BLaER1 treated with 17β-estradiol and CSF1 and Interleukin-3, amounts not matched to agents 10 nM and 100 nM (cell line): ENCODE measurements at regions not wholly inside any gene's neighbourhood (a gene's known extent, or its start where the extent isn't known, plus 50 kb on each side); places are given as distances from the start of the nearest gene placed in this dataset.

Experiments
- H3K27ac ChIP-seq, 11 experiments: shearing (Covaris generic); formaldehyde crosslinking; 2 replicates each; pipeline ENCODE4 v1.8.1; 2022
- H3K27me3 ChIP-seq, 11 experiments: shearing (Covaris generic); formaldehyde crosslinking; 2 replicates each; pipeline ENCODE4 v1.8.1; 2022
- H3K36me3 ChIP-seq, 11 experiments: shearing (Covaris generic); formaldehyde crosslinking; 2 replicates each; pipeline ENCODE4 v1.8.1; 2022
- H3K4me1 ChIP-seq, 10 experiments: shearing (Covaris generic); formaldehyde crosslinking; 2 replicates each; pipeline ENCODE4 v1.8.1; 2022
- H3K4me2 ChIP-seq, 11 experiments: shearing (Covaris generic); formaldehyde crosslinking; 2 replicates each; pipeline ENCODE4 v1.8.1; 2022
- H3K4me3 ChIP-seq, 10 experiments: shearing (Covaris generic); formaldehyde crosslinking; 2 replicates each; pipeline ENCODE4 v1.8.1; 2022
- H3K9ac ChIP-seq, 11 experiments: shearing (Covaris generic); formaldehyde crosslinking; 2 replicates each; pipeline ENCODE4 v1.8.1; 2022
- H3K9me3 ChIP-seq, 11 experiments: shearing (Covaris generic); formaldehyde crosslinking; replicated peaks in 1 of 11; 2 replicates each; pipeline ENCODE4 v1.8.1; 2022
- H4K20me1 ChIP-seq, 11 experiments: shearing (Covaris generic); formaldehyde crosslinking; 2 replicates each; pipeline ENCODE4 v1.8.1; 2022
- Cebpa-rat ChIP-seq, 11 experiments: shearing (Covaris generic); IDR thresholded peaks; 2 replicates each; pipeline ENCODE4 v1.8.1; 2022

GRCh38 chr17:72397687-72398086, 276.9 kb downstream of the SOX9 start:
- TF ChIP-seq Cebpa-rat (IDR thresholded peaks at IDR 0.05): no peak
- no peaks in the 10 kb centered on the region for H3K36me3 ChIP-seq
- no peaks in the 10 kb centered on the region for H3K27me3 ChIP-seq
- no peak overlapping the region for H3K4me3 ChIP-seq
- peaks cover 15 to 31% (median 27%) of the 10 kb centered on the region in 10 experiments for H3K4me1 ChIP-seq
- no peak overlapping the region for H3K9ac ChIP-seq
- H4K20me1 ChIP-seq: no peaks in the 10 kb centered on the region; a peak in 1 of 22 replicates
- H3K9me3 ChIP-seq: no peaks in the 10 kb centered on the region; a peak in 1 of 22 replicates
- no peak overlapping the region for H3K27ac ChIP-seq
- H3K4me2 ChIP-seq: no peak overlapping the region

- no peak overlapping the region for H3K9ac ChIP-seq
- H3K4me3 ChIP-seq: no peak overlapping the region
- no peak overlapping the region for H3K27ac ChIP-seq
- no peak overlapping the region for H3K4me2 ChIP-seq
- no peaks in the 10 kb centered on the region for H4K20me1 ChIP-seq
- no peaks in the 10 kb centered on the region; a peak in 1 of 22 replicates for H3K9me3 ChIP-seq
- H3K27me3 ChIP-seq: no peaks in the 10 kb centered on the region
- peaks cover 1 to 17% (median 13%) of the 10 kb centered on the region in 10 experiments; a peak in 18 of 20 replicates for H3K4me1 ChIP-seq
- TF ChIP-seq Cebpa-rat (IDR thresholded peaks at IDR 0.05): no peak
- no peaks in the 10 kb centered on the region for H3K36me3 ChIP-seq
Observed at GRCh38 chr17:72399023-72399607, 278.3 kb downstream of the SOX9 start.

- Histone ChIP-seq H3K27me3 (no peaks in the 10 kb centered on the region), H3K4me1 (peaks cover 6 to 14% (median 9%) of the 10 kb centered on the region in 10 experiments), H3K27ac (no peak overlapping the region), H3K4me3 (no peak overlapping the region), H3K4me2 (no peak overlapping the region), H3K36me3 (no peaks in the 10 kb centered on the region), H4K20me1 (no peaks in the 10 kb centered on the region), H3K9me3 (no peaks in the 10 kb centered on the region; a peak in 1 of 22 replicates), H3K9ac (no peak overlapping the region)
- no peak for TF ChIP-seq Cebpa-rat (IDR thresholded peaks at IDR 0.05)
Observed at GRCh38 chr17:72399608-72400487, 279.0 kb downstream of the SOX9 start.

- no peak overlapping the region for H3K9ac ChIP-seq
- H3K27ac ChIP-seq: no peak overlapping the region
- H3K27me3 ChIP-seq: no peaks in the 10 kb centered on the region
- H3K4me2 ChIP-seq: no peak overlapping the region
- H3K36me3 ChIP-seq: no peaks in the 10 kb centered on the region
- H3K4me1 ChIP-seq: peaks cover 7 to 16% (median 10%) of the 10 kb centered on the region in 10 experiments; a peak in 16 of 20 replicates
- no peaks in the 10 kb centered on the region for H4K20me1 ChIP-seq
- H3K4me3 ChIP-seq: no peak overlapping the region
- TF ChIP-seq Cebpa-rat (IDR thresholded peaks at IDR 0.05): no peak
- no peaks in the 10 kb centered on the region; a peak in 1 of 22 replicates for H3K9me3 ChIP-seq
Observed at GRCh38 chr17:72400488-72400827, 279.6 kb downstream of the SOX9 start.

- Histone ChIP-seq H3K9ac (no peak overlapping the region), H3K4me2 (no peak overlapping the region), H3K4me1 (peaks cover 6 to 20% (median 11%) of the 10 kb centered on the region in 10 experiments; a peak in 16 of 20 replicates), H3K9me3 (no peaks in the 10 kb centered on the region; a peak in 1 of 22 replicates), H3K36me3 (no peaks in the 10 kb centered on the region), H3K27ac (no peak overlapping the region), H3K4me3 (no peak overlapping the region), H4K20me1 (no peaks in the 10 kb centered on the region), H3K27me3 (no peaks in the 10 kb centered on the region)
- no peak for TF ChIP-seq Cebpa-rat (IDR thresholded peaks at IDR 0.05)
Observed at GRCh38 chr17:72400863-72401262, 280.0 kb downstream of the SOX9 start.

GRCh38 chr17:72401883-72402726, 281.3 kb downstream of the SOX9 start:
- Histone ChIP-seq H3K27me3 (no peaks in the 10 kb centered on the region), H3K4me2 (no peak overlapping the region), H3K4me3 (no peak overlapping the region), H3K9me3 (no peaks in the 10 kb centered on the region), H3K4me1 (peaks cover 14 to 32% (median 20%) of the 10 kb centered on the region in 10 experiments), H4K20me1 (no peaks in the 10 kb centered on the region), H3K27ac (no peak overlapping the region), H3K9ac (no peak overlapping the region), H3K36me3 (no peaks in the 10 kb centered on the region)
- no peak for TF ChIP-seq Cebpa-rat (IDR thresholded peaks at IDR 0.05)

- H3K4me3 ChIP-seq: no peak overlapping the region
- no peak overlapping the region for H3K4me2 ChIP-seq
- peaks cover 21 to 38% (median 26%) of the 10 kb centered on the region in 10 experiments for H3K4me1 ChIP-seq
Observed at GRCh38 chr17:72402727-72403210, 281.9 kb downstream of the SOX9 start.

GRCh38 chr17:72403713-72404209, 282.9 kb downstream of the SOX9 start:
- Histone ChIP-seq H3K4me1 (peaks cover 31 to 46% (median 36%) of the 10 kb centered on the region in 10 experiments), H4K20me1 (no peaks in the 10 kb centered on the region), H3K36me3 (no peaks in the 10 kb centered on the region), H3K27ac (no peak overlapping the region), H3K4me2 (0 out of 22 replicates have a peak overlapping the region, but pooled peaks of 2 of the 11 experiments have one; percentile 45 to 58), H3K27me3 (no peaks in the 10 kb centered on the region), H3K9me3 (no peaks in the 10 kb centered on the region), H3K9ac (no peak overlapping the region), H3K4me3 (no peak overlapping the region)
- no peak for TF ChIP-seq Cebpa-rat (IDR thresholded peaks at IDR 0.05)

More at GRCh38 chr17:72402727-72403210, 281.9 kb downstream of the SOX9 start:
- no peaks in the 10 kb centered on the region for H4K20me1 ChIP-seq
- no peaks in the 10 kb centered on the region for H3K27me3 ChIP-seq
- H3K36me3 ChIP-seq: no peaks in the 10 kb centered on the region
- no peak overlapping the region for H3K9ac ChIP-seq
- H3K27ac ChIP-seq: no peak overlapping the region
- no peak for TF ChIP-seq Cebpa-rat (IDR thresholded peaks at IDR 0.05)
- H3K9me3 ChIP-seq: no peaks in the 10 kb centered on the region
